HT1080 (cell line): ENCODE measurements at regions not wholly inside any gene's neighbourhood (a gene's known extent, or its start where the extent isn't known, plus 50 kb on each side); places are given as distances from the start of the nearest gene placed in this dataset.
A peak's percentile ranks its signal among the peaks of the same experiment; 100 is the strongest.

Experiments used
- DNase-seq: peaks from one replicate; pipeline ENCODE4 v3.0.0-alpha.2; 2015; ENCODE audit warnings: low read depth

- no peak for DNase-seq
These were observed 94.6 kb upstream of the AKT3 start for GRCh38 chr1:243944429-243945160.

- no peak for DNase-seq
These were observed 93.8 kb upstream of the AKT3 start for GRCh38 chr1:243943671-243944428.

GRCh38 chr1:243942196-243943150 is 92.4 kb upstream of the AKT3 start:
- no peak for DNase-seq

- no peak for DNase-seq
These were observed 90.4 kb upstream of the AKT3 start for GRCh38 chr1:243940451-243940850.

- peak; percentile 68 for DNase-seq
These were observed 89.3 kb upstream of the AKT3 start for GRCh38 chr1:243939167-243939848.

GRCh38 chr1:243938208-243938607 is 88.2 kb upstream of the AKT3 start:
- DNase-seq = no peak

- DNase-seq = no peak
These were observed 83.5 kb upstream of the AKT3 start for GRCh38 chr1:243933495-243933894.

GRCh38 chr1:243931957-243932356 is 81.9 kb upstream of the AKT3 start:
- no peak for DNase-seq

GRCh38 chr1:243930822-243931671 is 81.0 kb upstream of the AKT3 start:
- no peak for DNase-seq

GRCh38 chr1:243927381-243927780 is 77.3 kb upstream of the AKT3 start:
- DNase-seq = no peak

- DNase-seq = peak; percentile 96
These were observed 76.8 kb upstream of the AKT3 start for GRCh38 chr1:243926803-243927245.

- no peak for DNase-seq
These were observed 76.3 kb upstream of the AKT3 start for GRCh38 chr1:243926299-243926698.

- peak; percentile 60 for DNase-seq
These were observed 74.7 kb upstream of the AKT3 start for GRCh38 chr1:243924588-243925349.

GRCh38 chr1:243924188-243924587 is 74.1 kb upstream of the AKT3 start:
- peak; percentile 85 for DNase-seq

- DNase-seq = no peak
These were observed 73.5 kb upstream of the AKT3 start for GRCh38 chr1:243923292-243924171.

GRCh38 chr1:243921111-243921510 is 71.1 kb upstream of the AKT3 start:
- no peak for DNase-seq

GRCh38 chr1:243917863-243918565 is 68.0 kb upstream of the AKT3 start:
- no peak for DNase-seq
